Caco-2 (cell line): ENCODE measurements at regions not wholly inside any gene's neighbourhood (a gene's known extent, or its start where the extent isn't known, plus 50 kb on each side); places are given as distances from the start of the nearest gene placed in this dataset.

Experiments
- BruUV-seq: library from RNA; stranded (reverse); fragments of 400-500 nt; replicated peaks from 2 replicates; lab custom pipeline; 2021; lab: Mats Ljungman, UMichigan
- CTCF ChIA-PET: fragments of 300-600 bp; sonication (Branson Sonifier 250); formaldehyde crosslinking; loops from one replicate; lab custom pipeline; 2022; ENCODE audit warnings: antibody characterized with exemption; lab: Charles Lee
- POLR2A ChIA-PET: fragments of 300-600 bp; sonication (Branson Sonifier 250); formaldehyde crosslinking; loops from one replicate; lab custom pipeline; 2022; ENCODE audit warnings: antibody characterized with exemption; lab: Charles Lee
- DNase-seq, 2 experiments: peaks; one replicate each; pipeline versions ENCODE4 v3.0.0 to v3.0.0-alpha.2; 2020 to 2022
- H3K27me3 ChIP-seq: replicated peaks from 2 replicates; pipeline ENCODE4 v1.6.0; 2011; ENCODE audit warnings: low read length; ENCODE audit not compliant: control insufficient read depth, insufficient read depth
- H3K36me3 ChIP-seq: 2 replicates; pipeline ENCODE4 v1.5.1; 2011; ENCODE audit warnings: low read length; ENCODE audit not compliant: control insufficient read depth, insufficient read depth
- H3K4me1 ChIP-seq: fragments of 250-450 bp; sonication (Bioruptor Pico); 2 replicates; pipeline ENCODE4 v1.5.1; 2020; ENCODE audit warnings: mild to moderate bottlenecking
- H3K4me3 ChIP-seq: 2 replicates; pipeline ENCODE4 v1.5.1; 2011; ENCODE audit warnings: low read depth, mild to moderate bottlenecking, control low read depth, low read length
- H3K9me3 ChIP-seq: fragments of 250-450 bp; sonication (Bioruptor Pico); 2 replicates; pipeline ENCODE4 v1.5.1; 2020; ENCODE audit warnings: mild to moderate bottlenecking, moderate library complexity
- H3K27ac Mint-ChIP-seq: one replicate; pipeline ENCODE4 v1.8.0; 2022; ENCODE audit warnings: mixed read lengths; ENCODE audit not compliant: unreplicated experiment
- H3K27me3 Mint-ChIP-seq: one replicate; pipeline ENCODE4 v1.8.0; 2022; ENCODE audit warnings: mixed read lengths; ENCODE audit not compliant: insufficient read depth, unreplicated experiment
- H3K36me3 Mint-ChIP-seq: one replicate; pipeline ENCODE4 v1.8.0; 2022; ENCODE audit warnings: mild to moderate bottlenecking, mixed read lengths; ENCODE audit not compliant: insufficient read depth, unreplicated experiment
- H3K4me1 Mint-ChIP-seq: one replicate; pipeline ENCODE4 v1.8.0; 2022; ENCODE audit warnings: low read depth, mixed read lengths; ENCODE audit not compliant: unreplicated experiment
- H3K4me3 Mint-ChIP-seq: one replicate; pipeline ENCODE4 v1.8.0; 2022; ENCODE audit warnings: mild to moderate bottlenecking, moderate library complexity, mixed read lengths; ENCODE audit not compliant: unreplicated experiment
- H3K9me3 Mint-ChIP-seq: one replicate; pipeline ENCODE4 v1.8.0; 2022; ENCODE audit warnings: mixed read lengths; ENCODE audit not compliant: unreplicated experiment
- CTCF ChIP-seq, 2 experiments: fragments of 200-600 bp in 1 of 2; IDR thresholded peaks; 1 replicate in 1 of 2; 2 replicates in 1 of 2; pipeline versions ENCODE4 v1.5.1 to v1.8.0; 2011 to 2022; ENCODE audit warnings: antibody characterized with exemption in 1 of 2, control low read depth in 1 of 2, inconsistent platforms in 1 of 2, low read depth in 1 of 2, low read length in 1 of 2, mild to moderate bottlenecking in 1 of 2, moderate library complexity in 1 of 2; ENCODE audit not compliant: insufficient read depth in 1 of 2, severe bottlenecking in 1 of 2, unreplicated experiment in 1 of 2
- intact Hi-C: fragments of 100-400 bp; cut with micrococcal nuclease; formaldehyde crosslinking; loops from one replicate; pipeline ENCODE4 v1.10.0; 2022; ENCODE audit not compliant: unreplicated experiment

DNA sequence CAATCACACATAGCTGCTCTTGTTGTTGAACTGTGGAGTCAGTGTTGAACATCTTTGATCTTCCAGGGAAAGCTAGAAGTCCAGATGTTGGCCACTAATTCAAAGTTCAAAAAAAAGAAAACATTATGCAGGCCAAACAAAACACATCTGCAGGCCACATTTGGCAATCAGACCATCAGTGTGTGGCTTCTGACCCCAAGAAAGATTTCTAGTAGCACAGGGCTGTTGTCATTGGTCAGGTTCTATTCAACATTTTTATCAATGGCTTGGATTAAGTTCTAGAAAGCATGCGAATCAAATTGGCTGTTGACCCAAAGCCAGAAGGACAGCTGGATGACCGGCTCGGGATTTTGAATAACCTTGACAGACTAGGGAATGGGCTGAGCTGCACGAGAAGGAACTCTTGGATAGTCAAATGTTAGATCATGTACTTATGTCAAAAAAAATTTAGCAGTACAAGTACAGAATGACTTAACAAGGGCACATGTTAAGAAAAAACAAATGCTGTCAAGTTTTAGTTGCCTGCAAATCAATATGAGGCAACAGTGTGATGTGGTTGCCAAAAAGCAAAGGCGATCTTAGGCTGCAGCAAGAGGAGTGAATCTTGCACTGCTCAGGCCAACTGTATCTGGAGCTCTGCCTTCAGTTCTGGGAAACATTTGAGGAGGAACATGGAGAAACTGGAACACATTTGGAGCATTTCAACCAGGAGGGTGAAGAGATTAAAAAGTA lies 187.6 kb downstream of the RGS9 start:
- H3K9me3 ChIP-seq: no peaks in the 10 kb centered on the region
- CTCF ChIA-PET: no interaction called here
- DNase-seq: no peak
- intact Hi-C loops: no loop called here
- H3K9me3 Mint-ChIP-seq: no peaks in the 10 kb centered on the region
- no peaks in the 10 kb centered on the region for H3K4me1 ChIP-seq
- no peaks in the 10 kb centered on the region for H3K27me3 ChIP-seq
- H3K36me3 Mint-ChIP-seq: no peaks in the 10 kb centered on the region
- no peak overlapping the region for H3K4me3 Mint-ChIP-seq
- H3K27me3 Mint-ChIP-seq: no peaks in the 10 kb centered on the region
- POLR2A ChIA-PET: no interaction called here
- no peaks in the 10 kb centered on the region for H3K36me3 ChIP-seq
- H3K27ac Mint-ChIP-seq: no peak overlapping the region
- TF ChIP-seq CTCF (IDR thresholded peaks at IDR 0.05; ENCODE audit: insufficient read depth in 1 of 2, low read depth in 1 of 2, low read length in 1 of 2, severe bottlenecking in 1 of 2, unreplicated experiment in 1 of 2): no peak
- H3K4me3 ChIP-seq: no peak overlapping the region
- BruUV-seq: no TSS peak
- peaks cover 6% of the 10 kb centered on the region for H3K4me1 Mint-ChIP-seq

DNA sequence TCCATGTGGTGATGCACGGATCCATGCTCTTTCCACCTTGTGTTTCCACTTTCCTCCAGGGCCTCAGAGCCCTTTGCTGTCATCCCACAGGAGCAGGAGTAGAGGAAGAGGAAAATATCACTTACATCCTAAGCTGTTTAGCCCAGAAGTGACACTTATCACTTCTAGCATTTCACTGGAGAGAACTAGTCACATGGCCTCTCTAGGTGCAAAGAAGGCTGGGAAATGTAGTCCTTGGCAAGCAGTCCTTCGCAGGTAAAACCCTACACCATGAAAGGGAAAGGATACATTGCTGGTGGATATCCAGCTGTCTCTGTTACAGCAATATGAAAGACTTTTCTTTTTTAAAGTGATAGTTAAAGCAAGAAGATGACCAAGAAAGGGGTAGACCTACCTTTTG lies 185.9 kb downstream of the RGS9 start:
- no peaks in the 10 kb centered on the region for H3K27me3 ChIP-seq
- Mint-ChIP-seq H3K36me3 (no peaks in the 10 kb centered on the region), H3K4me1 (peaks cover 6% of the 10 kb centered on the region), H3K4me3 (no peak overlapping the region), H3K9me3 (no peaks in the 10 kb centered on the region), H3K27me3 (no peaks in the 10 kb centered on the region), H3K27ac (no peak overlapping the region)
- ChIA-PET POLR2A (no interaction called here), CTCF (no interaction called here)
- no TSS peak for BruUV-seq
- TF ChIP-seq CTCF (IDR thresholded peaks at IDR 0.05; ENCODE audit: insufficient read depth in 1 of 2, low read depth in 1 of 2, low read length in 1 of 2, severe bottlenecking in 1 of 2, unreplicated experiment in 1 of 2): no peak
- intact Hi-C loops: no loop called here
- no peaks in the 10 kb centered on the region for H3K36me3 ChIP-seq
- no peak for DNase-seq
- no peaks in the 10 kb centered on the region for H3K9me3 ChIP-seq
- H3K4me1 ChIP-seq: no peaks in the 10 kb centered on the region
- H3K4me3 ChIP-seq: no peak overlapping the region

DNA sequence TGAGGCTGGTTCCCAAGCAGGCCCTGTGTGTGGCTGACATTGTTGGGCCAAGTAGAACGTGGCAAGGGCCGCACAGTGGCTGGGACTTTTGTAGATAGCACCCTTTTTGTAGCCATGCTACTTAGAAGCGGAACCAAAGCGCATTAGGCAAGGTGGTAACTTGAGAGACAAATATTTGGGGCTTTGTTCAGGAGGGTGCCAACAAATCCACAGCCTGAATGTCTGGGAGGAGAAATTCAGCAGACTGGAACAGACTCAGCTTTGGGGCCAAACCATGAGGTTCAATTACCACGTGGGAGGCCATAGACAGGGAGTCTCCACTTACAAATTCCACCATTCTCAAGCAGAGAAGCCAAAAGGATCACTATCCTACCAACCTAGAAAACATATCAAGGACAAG lies 183.7 kb downstream of the RGS9 start:
- H3K4me3 Mint-ChIP-seq: no peak overlapping the region
- no TSS peak for BruUV-seq
- no peaks in the 10 kb centered on the region for H3K9me3 Mint-ChIP-seq
- H3K4me1 Mint-ChIP-seq: peaks cover 6% of the 10 kb centered on the region
- DNase-seq: no peak
- no peaks in the 10 kb centered on the region for H3K36me3 Mint-ChIP-seq
- Histone ChIP-seq H3K27me3 (no peaks in the 10 kb centered on the region), H3K4me3 (no peak overlapping the region), H3K4me1 (no peaks in the 10 kb centered on the region), H3K36me3 (no peaks in the 10 kb centered on the region), H3K9me3 (no peaks in the 10 kb centered on the region)
- no peak for TF ChIP-seq CTCF (IDR thresholded peaks at IDR 0.05; ENCODE audit: insufficient read depth in 1 of 2, low read depth in 1 of 2, low read length in 1 of 2, severe bottlenecking in 1 of 2, unreplicated experiment in 1 of 2)
- POLR2A ChIA-PET: no interaction called here
- H3K27me3 Mint-ChIP-seq: no peaks in the 10 kb centered on the region
- CTCF ChIA-PET: no interaction called here
- intact Hi-C loops: no loop called here
- no peak overlapping the region for H3K27ac Mint-ChIP-seq
